Thyroid gland (tissue), 4 donors: ENCODE measurements at regions not wholly inside any gene's neighbourhood (a gene's known extent, or its start where the extent isn't known, plus 50 kb on each side); places are given as distances from the start of the nearest gene placed in this dataset.

Experiments used
- CTCF ChIP-seq, 6 experiments: fragments of 200-600 bp in 3 of 6; fragments of 450-650 bp in 3 of 6; sonication (generic) in 3 of 6; IDR thresholded peaks; one replicate each; pipeline ENCODE4 v1.5.1; 2016 to 2019; ENCODE audit warnings: antibody characterized with exemption in 6 of 6, mild to moderate bottlenecking in 2 of 6, inconsistent platforms in 1 of 6, moderate library complexity in 1 of 6
- POLR2A ChIP-seq, 2 donors: fragments of 450-650 bp; IDR thresholded peaks; one replicate each; pipeline ENCODE4 v1.6.1; 2017; ENCODE audit warnings: antibody characterized with exemption in 2 of 2, mild to moderate bottlenecking in 2 of 2, moderate library complexity in 1 of 2

GRCh38 chr7:3229904-3230470 is 71.1 kb upstream of the SDK1 start:
- no peak for TF ChIP-seq CTCF (IDR thresholded peaks at IDR 0.05)
- no peak for TF ChIP-seq POLR2A (IDR thresholded peaks at IDR 0.05)
